Endothelial cell of umbilical vein (primary cell): ENCODE measurements at regions not wholly inside any gene's neighbourhood (a gene's known extent, or its start where the extent isn't known, plus 50 kb on each side); places are given as distances from the start of the nearest gene placed in this dataset.

Source experiments
- CTCF ChIP-seq, 2 donors: IDR thresholded peaks; 1 replicate in 1 of 2; 2 replicates in 1 of 2; pipeline ENCODE4 v1.5.1; 2011; ENCODE audit warnings: low read length in 2 of 2, mild to moderate bottlenecking in 2 of 2, moderate library complexity in 2 of 2, control low read depth in 1 of 2, inconsistent platforms in 1 of 2, low read depth in 1 of 2; ENCODE audit not compliant: insufficient read depth in 1 of 2; ENCODE audit errors: extremely low read depth in 1 of 2
- EZH2 ChIP-seq: IDR thresholded peaks from 2 replicates; pipeline ENCODE4 v1.6.1; 2012; ENCODE audit warnings: borderline replicate concordance, low read depth, mild to moderate bottlenecking, moderate library complexity, low read length, inconsistent platforms; ENCODE audit not compliant: severe bottlenecking

GRCh38 chr1:98068016-98068415, 147.2 kb upstream of the DPYD start:
- TF ChIP-seq CTCF (IDR thresholded peaks at IDR 0.05; ENCODE audit: extremely low read depth in 1 of 2, insufficient read depth in 1 of 2, low read depth in 1 of 2, low read length in 2 of 2): no peak
- no peak for TF ChIP-seq EZH2
